NOMO-1 treated with DMSO at 0.1 percent for 48 hours (cell line): ENCODE measurements at regions not wholly inside any gene's neighbourhood (a gene's known extent, or its start where the extent isn't known, plus 50 kb on each side); places are given as distances from the start of the nearest gene placed in this dataset.
A peak's percentile ranks its signal among the peaks of the same experiment; 100 is the strongest.
"Not testable (repeated sequence)": the region's sequence is repeated elsewhere in the genome, so short reads cannot be mapped to it uniquely, and the experiment has no call there.

Experiments
- DNase-seq: peaks from one replicate; lab custom pipeline; 2025; ENCODE audit not compliant: unreplicated experiment; lab: John Stamatoyannopoulos, UW

- DNase-seq = not testable (repeated sequence)
These were observed 51.0 kb upstream of the UBE2Q2 start for GRCh38 chr15:75792236-75792635.

- no peak for DNase-seq
These were observed 51.9 kb upstream of the UBE2Q2 start for GRCh38 chr15:75791337-75791713.

- DNase-seq = no peak
These were observed 52.5 kb upstream of the UBE2Q2 start for GRCh38 chr15:75790631-75791336.

GRCh38 chr15:75786575-75786947 is 56.7 kb upstream of the UBE2Q2 start:
- no peak for DNase-seq

GRCh38 chr15:75785771-75786574 is 57.3 kb upstream of the UBE2Q2 start:
- no peak for DNase-seq

GRCh38 chr15:75784511-75785480 is 58.5 kb upstream of the UBE2Q2 start:
- not testable (repeated sequence) for DNase-seq

- DNase-seq = not testable (repeated sequence)
These were observed 59.7 kb upstream of the UBE2Q2 start for GRCh38 chr15:75783566-75783965.

- no peak for DNase-seq
These were observed 60.3 kb upstream of the UBE2Q2 start for GRCh38 chr15:75782926-75783325.

GRCh38 chr15:75780995-75781394 is 62.3 kb upstream of the UBE2Q2 start:
- not testable (repeated sequence) for DNase-seq

GRCh38 chr15:75779504-75779903 is 63.7 kb upstream of the UBE2Q2 start:
- no peak for DNase-seq

GRCh38 chr15:75776871-75777610 is 64.4 kb upstream of the CSPG4 start:
- peak; percentile 64 for DNase-seq

GRCh38 chr15:75776065-75776423 is 63.4 kb upstream of the CSPG4 start:
- no peak for DNase-seq

GRCh38 chr15:75775296-75776064 is 62.8 kb upstream of the CSPG4 start:
- DNase-seq = no peak

- not testable (repeated sequence) for DNase-seq
These were observed 61.3 kb upstream of the CSPG4 start for GRCh38 chr15:75773974-75774373.

- DNase-seq = not testable (repeated sequence)
These were observed 58.4 kb upstream of the CSPG4 start for GRCh38 chr15:75771054-75771453.

- no peak for DNase-seq
These were observed 57.5 kb upstream of the CSPG4 start for GRCh38 chr15:75770131-75770530.

GRCh38 chr15:75768526-75768925 is 55.9 kb upstream of the CSPG4 start:
- not testable (repeated sequence) for DNase-seq

GRCh38 chr15:75765551-75766305 is 53.1 kb upstream of the CSPG4 start:
- not testable (repeated sequence) for DNase-seq
